ENCODE measurements at regions not wholly inside any gene's neighbourhood (a gene's known extent, or its start where the extent isn't known, plus 50 kb on each side); places are given as distances from the start of the nearest gene placed in this dataset.

DNA sequence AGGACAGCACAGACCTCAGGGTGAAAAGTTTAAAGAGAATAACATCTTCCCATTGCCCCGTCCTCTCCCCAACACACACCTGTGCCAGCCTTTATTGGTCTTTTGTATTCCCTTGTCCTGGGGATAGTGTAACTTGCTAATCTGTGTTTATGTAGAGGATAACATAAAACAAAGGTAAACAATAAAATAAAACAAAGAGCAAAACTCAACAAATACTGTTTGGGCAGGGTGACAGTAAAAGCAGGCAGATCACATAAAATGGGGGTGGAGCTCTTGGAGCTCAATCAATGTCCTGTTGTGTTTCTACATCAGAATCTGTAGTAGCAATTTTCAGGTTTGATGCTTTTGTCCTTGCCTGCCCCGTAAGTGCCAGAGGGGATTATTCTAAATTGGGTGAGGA is 1939.7 kb downstream of the TP53TG3F start:
- DNase-seq: no peak

GRCh38 chr16:35404273-35404672 is 1944.9 kb downstream of the TP53TG3F start:
- no peak for DNase-seq

DNA sequence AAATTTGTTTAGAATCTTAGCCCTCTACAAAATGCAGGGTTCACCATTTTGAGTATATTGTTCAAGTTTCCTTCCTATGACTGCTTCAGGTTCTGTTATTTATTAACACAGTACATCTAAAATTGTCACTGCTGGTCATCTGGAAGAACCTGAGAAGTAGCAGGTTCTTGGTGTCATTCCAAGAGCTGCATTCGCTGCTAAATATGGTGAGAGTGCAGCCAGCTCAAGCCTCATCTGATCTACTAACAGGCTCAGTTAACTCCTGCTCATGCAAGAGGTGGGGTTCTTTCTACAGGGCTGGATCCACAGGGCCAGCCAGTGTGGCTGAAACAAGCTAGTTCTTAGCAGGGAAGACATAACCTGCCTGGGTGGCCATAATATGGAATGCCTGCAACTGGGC is 1946.1 kb downstream of the TP53TG3F start:
- DNase-seq: no peak

- DNase-seq: no peak
Measured at GRCh38 chr16:35409503-35409902, 1950.1 kb downstream of the TP53TG3F start.

GRCh38 chr16:35410438-35410837 is 1951.0 kb downstream of the TP53TG3F start:
- DNase-seq: no peak

DNA sequence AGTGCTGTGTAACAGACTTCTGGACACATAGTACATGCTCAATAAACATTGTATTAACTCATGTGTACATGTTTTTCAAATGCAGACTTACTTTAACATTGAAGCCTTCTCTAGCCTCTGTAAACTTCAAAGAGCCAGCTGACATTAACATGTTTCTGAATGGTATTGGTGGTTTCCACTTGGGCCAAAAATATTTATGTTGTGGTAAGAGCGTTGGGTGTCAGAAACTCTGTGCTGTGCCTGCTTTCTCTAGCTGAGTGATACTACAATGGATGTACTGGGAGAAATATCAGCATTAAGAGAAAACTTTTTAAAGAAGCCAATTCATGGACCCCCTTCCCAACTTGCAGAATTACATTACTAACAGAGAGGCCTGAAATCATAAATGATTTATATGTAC is 1951.7 kb downstream of the TP53TG3F start:
- DNase-seq: no peak

DNA sequence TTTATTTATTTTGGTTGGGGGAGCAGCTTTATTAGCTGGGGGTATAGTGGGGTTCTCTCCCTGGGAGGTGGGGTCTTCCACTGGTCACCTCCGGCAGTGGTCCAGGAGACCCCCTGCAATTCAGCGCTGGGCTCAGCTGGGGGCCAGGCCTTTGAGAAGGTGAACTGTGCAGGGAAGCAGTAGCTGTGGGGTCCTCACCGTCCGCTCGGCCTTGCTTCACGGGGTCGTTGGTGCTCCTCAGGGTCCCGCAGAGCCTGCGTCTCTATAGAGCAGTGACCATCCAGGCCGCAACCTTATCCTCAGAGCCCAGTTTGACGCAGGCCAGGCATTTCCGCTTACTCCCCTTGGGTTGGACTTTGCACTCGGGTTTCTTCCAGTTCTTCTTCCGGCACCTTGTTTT is 1954.7 kb downstream of the TP53TG3F start:
- no peak for DNase-seq

DNA sequence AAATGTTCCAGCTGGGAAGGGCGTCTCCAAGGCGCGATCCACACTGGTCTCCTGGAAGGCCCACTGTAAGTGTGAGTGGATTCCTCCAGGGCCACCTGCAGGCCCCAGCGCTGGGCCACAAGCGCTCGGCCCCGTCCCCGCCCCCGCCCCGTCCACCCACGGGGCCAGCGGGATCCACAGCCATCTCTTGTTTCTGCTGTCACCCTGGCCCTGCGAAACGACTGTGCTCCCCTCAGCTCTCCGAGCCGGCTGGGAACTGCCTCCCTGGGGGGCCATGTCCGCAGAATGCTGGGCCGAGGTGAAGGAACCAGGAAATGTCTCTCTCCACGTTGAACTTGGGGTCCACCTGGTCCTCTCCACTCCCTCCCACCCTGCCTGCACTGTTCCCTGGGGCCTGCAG is 1955.2 kb downstream of the TP53TG3F start:
- no peak for DNase-seq

DNA sequence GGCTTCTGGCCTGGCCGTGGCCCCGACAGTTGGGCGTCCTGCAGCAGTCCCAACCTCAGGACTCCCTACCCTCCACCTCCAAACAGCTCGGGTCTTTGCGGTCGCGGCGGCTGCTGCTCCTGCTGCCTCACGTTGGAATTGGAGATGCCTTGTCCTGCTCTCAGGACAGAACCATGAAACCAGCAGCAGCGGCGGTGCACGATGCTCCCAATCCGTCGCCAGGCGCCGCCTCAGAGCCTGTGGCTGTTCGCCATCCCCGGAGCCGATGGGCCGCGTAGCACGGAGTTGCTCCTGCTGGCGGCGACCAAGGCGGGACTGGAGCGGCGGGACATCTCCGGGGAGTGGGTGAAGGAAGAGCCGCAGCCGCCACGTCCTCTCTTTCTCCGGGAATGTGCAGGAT is 1965.9 kb downstream of the TP53TG3F start:
- no peak for DNase-seq

DNA sequence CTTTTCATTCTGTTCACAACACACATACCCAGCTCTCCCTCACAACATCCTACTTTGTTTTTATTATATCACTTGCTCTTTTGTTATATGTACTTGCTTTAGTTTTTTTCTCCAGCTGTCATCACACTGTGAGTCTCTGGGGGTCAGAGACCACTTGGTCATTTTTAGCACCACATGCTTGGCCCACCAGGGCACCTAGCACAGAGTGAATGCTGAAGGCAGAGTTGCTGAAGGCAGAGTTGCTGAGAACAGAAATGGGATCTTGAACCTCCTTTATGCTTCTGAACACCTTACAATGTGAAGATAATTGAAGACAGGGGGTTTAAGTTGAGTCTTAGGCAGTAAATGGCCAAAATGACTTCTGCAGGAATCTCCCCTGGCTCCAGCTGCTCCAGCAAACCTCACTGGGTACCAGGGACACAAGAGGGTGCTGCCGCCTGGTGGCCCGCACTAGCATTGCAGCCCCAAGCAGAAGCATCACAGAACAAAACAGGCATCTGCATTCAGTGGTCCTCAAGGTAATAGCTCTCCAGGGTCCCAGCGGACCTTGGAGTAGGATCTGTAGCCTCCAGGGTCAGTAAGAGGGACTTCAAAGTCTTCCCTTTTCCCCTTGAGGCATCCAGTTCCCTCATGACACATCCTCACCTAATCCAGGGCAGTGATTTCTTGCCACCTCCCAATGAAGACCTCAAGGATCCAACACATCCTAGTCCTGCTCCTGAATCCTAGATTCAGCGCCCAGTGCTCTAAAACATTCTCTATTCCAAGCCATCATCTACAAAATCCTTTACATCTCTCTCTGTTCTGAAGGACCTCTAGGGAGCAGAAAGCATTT is 1972.6 kb downstream of the TP53TG3F start:
- peak in 1 of 2 experiments; percentile 21 for DNase-seq

DNA sequence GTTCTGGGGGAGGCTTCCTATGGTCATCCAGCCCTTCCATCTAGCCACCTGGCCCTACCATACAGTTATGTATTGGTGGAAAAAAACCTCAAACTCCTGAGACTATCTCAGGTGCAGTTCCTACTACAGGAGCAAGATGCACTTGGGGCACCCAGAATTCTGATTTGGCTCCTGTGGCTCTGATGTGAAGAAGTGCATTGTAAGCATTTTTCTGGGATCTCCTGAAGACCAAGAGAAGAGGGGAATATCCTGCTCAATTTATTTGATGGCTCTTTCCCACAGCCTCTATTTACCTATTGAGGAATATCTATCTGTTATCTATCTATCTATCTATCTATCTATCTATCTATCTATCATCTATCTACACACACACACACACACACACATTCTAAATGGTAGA is 1981.5 kb downstream of the TP53TG3F start:
- no peak for DNase-seq

- DNase-seq: no peak
Measured at GRCh38 chr16:35447010-35447558, 1987.7 kb downstream of the TP53TG3F start.

GRCh38 chr16:35449663-35450062 is 1990.3 kb downstream of the TP53TG3F start:
- no peak for DNase-seq

GRCh38 chr16:35450648-35451047 is 1991.2 kb downstream of the TP53TG3F start:
- no peak for DNase-seq

GRCh38 chr16:35452471-35452870 is 1993.1 kb downstream of the TP53TG3F start:
- no peak for DNase-seq

DNA sequence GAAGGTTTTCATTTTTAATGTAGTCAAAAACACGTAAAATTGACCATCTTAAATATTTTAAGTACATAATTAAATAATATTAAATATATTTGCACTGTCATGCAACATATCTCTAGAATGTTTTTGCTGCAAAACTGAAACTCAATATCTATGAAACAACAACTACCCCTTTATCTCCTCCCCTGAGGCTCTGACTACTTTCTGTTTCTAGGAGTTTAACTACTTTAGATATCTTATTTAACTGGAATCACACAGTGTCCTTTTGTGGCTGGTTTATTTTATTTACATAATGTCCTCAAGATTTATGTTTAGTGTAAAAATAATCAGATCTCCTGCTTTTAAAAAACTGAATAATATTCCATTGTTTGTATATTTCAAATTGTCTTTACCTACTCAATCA is 2003.9 kb downstream of the TP53TG3F start:
- DNase-seq: no peak

DNA sequence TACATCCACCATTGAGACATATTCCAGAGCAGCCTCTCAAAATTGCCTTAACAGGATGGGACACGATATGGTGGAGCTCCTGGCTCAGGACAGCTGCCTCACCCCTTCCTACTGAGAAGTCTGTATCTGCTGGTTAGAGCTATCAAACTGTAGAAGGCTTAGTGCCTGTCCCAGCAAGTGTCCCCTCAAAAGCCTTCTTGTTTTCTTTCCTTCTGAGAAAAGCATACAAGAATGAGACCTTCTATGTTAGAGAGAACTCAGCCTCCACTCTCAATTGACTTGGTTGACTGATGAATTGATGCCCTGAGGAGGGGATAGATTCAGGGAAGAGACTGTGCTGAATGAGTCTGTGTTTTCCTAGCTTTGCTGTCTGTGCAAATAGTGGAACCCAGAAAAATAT is 2020.9 kb downstream of the TP53TG3F start:
- no peak for DNase-seq

DNA sequence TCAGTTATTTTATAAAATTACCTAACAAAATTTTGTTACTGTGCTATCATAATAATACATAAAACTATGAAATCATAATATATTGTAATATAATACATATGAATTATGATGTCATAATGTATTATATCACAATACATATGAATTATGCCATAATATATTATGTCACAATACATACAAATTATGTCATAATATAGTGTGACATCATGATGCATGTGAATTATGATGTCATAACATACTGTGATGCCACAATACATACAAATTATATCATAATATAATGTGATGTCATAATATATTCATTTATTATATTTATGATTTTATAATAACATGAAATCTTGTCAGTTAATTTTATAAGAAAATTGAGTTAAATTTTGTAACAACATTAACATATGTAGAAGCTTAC is 2021.6 kb downstream of the TP53TG3F start:
- DNase-seq: no peak

DNA sequence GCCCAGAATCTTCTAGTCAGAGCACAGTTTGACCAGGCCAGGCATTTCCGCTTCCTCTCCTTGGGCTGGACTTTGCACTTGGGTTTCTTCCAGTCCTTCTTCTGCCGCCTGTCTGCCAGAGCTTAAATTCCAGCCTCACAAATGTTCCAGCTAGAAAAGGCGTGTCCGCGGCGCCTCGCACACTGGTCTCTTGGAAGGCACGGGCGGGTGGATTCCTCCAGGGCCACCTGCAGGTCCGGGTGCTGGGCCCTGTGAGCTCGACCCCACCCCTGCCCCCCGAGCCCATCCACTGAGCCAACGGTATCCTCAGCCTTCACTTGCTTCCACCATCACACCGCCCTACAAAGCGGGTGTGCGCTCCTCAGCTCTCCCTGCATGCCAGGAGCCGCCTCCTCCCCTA is 2026.5 kb downstream of the TP53TG3F start:
- DNase-seq: no peak

- no peak for DNase-seq
Measured at GRCh38 chr16:35492225-35492624, 2032.8 kb downstream of the TP53TG3F start.

DNA sequence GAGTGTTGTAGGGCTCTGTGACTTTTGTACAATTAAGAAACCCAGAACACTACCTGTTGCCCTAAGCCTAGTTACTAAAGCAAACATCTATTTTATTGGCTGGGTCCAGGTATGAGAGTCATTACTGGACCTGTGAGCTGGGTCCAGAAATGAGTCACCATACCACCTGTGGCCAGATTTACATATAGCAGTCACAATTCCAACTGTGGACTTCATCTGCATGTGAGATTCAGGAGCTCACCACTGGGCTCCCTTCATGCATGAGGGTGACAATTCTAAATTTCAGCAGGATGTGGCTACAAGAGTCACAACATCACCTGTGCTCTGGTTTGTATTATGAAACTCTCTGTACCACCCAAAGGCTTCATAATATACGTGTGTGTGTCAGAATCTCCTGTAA is 2038.0 kb downstream of the TP53TG3F start:
- no peak for DNase-seq

GRCh38 chr16:35506018-35506897 is 2046.8 kb downstream of the TP53TG3F start:
- no peak for DNase-seq

GRCh38 chr16:35506898-35507194 is 2047.4 kb downstream of the TP53TG3F start:
- no peak for DNase-seq

DNA sequence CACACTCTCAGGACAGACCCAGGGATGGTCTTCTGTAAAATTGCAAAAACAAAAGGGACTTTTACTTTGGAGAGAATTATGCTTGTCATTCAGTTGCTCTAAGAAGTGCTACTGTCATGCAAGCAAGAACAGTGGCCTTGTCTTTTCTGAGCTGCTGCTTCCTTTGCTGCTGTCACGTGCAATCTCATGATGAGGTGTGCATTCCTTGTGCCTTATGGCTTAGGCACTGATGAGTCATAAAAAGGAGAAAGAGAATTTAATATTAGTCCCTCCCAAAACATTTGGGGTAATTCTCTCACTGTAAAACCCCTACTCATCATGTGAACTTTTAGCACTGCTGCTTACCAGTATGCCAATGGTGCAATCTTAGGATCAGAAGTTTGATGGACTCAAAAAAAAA is 2051.3 kb downstream of the TP53TG3F start:
- DNase-seq: no peak

Data from SW 1271 (cell line).